ENCODE measurements at regions not wholly inside any gene's neighbourhood (a gene's known extent, or its start where the extent isn't known, plus 50 kb on each side); places are given as distances from the start of the nearest gene placed in this dataset.

DNA sequence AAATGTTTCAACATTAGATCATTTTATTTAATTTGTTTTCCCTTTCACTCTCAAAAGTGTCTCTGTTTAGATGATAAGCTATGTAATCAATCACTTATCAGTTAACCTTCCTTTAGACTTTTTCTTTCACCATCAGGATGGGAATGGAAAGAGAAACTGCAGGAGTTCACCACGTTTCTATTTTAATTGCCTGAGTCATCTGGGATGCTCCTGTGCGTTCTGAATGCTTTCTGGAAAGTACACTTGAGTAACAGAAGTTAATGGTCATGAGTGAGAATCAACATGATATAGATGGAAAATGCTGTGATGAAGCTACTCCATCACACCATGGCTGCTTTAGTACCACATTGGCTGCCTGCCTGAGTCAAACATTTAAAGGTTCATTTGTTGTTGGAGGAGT is 783.3 kb upstream of the CDH9 start:
- TF ChIP-seq, protein P1, sequence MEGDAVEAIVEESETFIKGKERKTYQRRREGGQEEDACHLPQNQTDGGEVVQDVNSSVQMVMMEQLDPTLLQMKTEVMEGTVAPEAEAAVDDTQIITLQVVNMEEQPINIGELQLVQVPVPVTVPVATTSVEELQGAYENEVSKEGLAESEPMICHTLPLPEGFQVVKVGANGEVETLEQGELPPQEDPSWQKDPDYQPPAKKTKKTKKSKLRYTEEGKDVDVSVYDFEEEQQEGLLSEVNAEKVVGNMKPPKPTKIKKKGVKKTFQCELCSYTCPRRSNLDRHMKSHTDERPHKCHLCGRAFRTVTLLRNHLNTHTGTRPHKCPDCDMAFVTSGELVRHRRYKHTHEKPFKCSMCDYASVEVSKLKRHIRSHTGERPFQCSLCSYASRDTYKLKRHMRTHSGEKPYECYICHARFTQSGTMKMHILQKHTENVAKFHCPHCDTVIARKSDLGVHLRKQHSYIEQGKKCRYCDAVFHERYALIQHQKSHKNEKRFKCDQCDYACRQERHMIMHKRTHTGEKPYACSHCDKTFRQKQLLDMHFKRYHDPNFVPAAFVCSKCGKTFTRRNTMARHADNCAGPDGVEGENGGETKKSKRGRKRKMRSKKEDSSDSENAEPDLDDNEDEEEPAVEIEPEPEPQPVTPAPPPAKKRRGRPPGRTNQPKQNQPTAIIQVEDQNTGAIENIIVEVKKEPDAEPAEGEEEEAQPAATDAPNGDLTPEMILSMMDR (IDR thresholded peaks at IDR 0.05; ENCODE audit: low read depth, low read length) = no peak
- Histone ChIP-seq H3K27ac (ENCODE audit: low read depth, low read length) (no peak overlapping the region), H3K27me3 (ENCODE audit: control insufficient read depth, insufficient read depth, low read length) (no peaks in the 10 kb centered on the region), H3K4me3 (ENCODE audit: low read depth, low read length) (no peak overlapping the region), H3K9me3 (ENCODE audit: control insufficient read depth, insufficient read depth, low read length) (peaks cover 8% of the 10 kb centered on the region)
- ChIA-PET CTCF (no interaction called here), POLR2A (no interaction called here)
- DNase-seq (ENCODE audit: low read depth, low spot score) = no peak

DNA sequence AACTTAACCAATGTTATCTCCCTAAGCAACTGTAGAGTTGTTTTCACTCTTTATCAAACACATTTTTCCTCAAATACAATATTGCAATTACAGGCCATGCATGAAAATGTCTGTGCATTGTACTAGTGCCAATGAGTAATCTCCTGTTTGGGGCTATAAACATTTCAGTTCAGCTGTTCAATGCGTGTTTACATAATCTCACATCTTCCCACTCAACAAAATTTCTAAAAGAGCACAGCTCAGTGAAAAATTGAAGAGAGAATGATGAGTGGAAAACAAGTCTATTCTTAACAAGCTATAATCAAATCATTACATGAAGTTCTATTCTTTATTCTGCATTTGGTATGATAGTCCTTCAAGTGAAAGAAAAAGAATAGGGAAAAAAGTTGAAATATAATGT is 780.5 kb upstream of the CDH9 start:
- TF ChIP-seq, protein P1 (IDR thresholded peaks at IDR 0.05; ENCODE audit: low read depth, low read length) = no peak
- POLR2A ChIA-PET = no interaction called here
- DNase-seq (ENCODE audit: low read depth, low spot score) = no peak
- H3K27ac ChIP-seq (ENCODE audit: low read depth, low read length) = no peak overlapping the region
- H3K27me3 ChIP-seq (ENCODE audit: control insufficient read depth, insufficient read depth, low read length) = no peaks in the 10 kb centered on the region
- CTCF ChIA-PET = no interaction called here
- peaks cover 9% of the 10 kb centered on the region for H3K9me3 ChIP-seq (ENCODE audit: control insufficient read depth, insufficient read depth, low read length)
- H3K4me3 ChIP-seq (ENCODE audit: low read depth, low read length) = no peak overlapping the region

DNA sequence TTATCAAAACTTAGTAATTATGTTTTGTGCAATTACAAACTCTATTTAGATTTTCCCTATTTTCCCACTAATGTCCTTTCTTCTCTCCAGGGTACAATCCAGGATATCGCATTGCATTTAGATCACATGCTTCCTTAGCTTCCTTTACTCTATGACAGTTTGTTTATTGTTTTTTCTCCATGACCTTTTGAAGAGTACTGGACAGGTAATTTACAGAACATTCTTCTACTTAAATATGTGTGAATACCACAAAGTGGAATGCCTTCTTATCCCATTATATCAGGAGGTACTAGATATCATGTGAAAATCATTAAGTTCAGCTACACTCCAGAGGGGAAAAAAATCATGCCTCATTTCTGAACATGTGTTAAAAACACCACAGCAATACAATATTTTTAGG is 776.6 kb upstream of the CDH9 start:
- TF ChIP-seq, protein P1 (IDR thresholded peaks at IDR 0.05; ENCODE audit: low read depth, low read length) = no peak
- ChIA-PET CTCF (no interaction called here), POLR2A (no interaction called here)
- Histone ChIP-seq H3K9me3 (ENCODE audit: control insufficient read depth, insufficient read depth, low read length) (peaks cover 6% of the 10 kb centered on the region), H3K27me3 (ENCODE audit: control insufficient read depth, insufficient read depth, low read length) (no peaks in the 10 kb centered on the region), H3K27ac (ENCODE audit: low read depth, low read length) (no peak overlapping the region), H3K4me3 (ENCODE audit: low read depth, low read length) (no peak overlapping the region)
- DNase-seq (ENCODE audit: low read depth, low spot score) = no peak

DNA sequence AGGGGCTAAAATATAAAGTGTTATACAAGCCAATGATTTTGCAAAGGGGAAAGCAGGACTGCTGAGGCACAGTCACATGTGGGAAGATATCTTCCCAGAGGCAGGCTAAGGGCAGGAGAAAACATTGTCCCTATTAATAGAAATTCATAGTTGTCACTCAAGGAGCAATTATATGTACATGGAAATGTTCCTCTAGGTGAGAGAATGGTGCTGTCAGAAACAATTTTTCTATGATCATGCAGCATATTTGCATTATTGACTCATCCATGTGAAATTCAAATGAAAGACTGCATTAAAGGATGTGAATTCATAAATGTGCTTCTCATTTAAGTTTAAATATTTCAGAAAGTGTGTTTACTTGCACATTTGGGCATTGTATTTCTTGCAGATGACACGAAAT is 775.9 kb upstream of the CDH9 start:
- CTCF ChIA-PET = no interaction called here

DNA sequence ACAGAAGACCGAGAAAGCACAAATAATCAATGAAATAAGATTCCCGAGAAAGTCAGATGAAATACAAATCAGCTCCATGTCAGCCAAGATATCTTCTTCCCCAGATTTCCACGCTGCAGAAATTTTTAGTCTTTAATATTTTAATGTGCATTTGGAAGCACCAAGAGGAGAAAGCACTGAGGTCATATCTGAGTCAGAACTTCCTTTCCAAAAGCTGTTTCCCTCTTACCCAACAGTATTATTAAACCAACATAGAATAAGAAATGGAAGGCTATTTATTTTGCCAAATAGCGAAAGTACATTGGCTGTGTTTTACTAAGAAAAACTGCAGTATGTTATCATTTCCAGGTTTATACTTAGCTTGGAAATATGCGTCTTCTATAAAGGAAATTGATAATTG is 772.1 kb upstream of the CDH9 start:
- no peaks in the 10 kb centered on the region for H3K27me3 ChIP-seq (ENCODE audit: control insufficient read depth, insufficient read depth, low read length)
- no peak overlapping the region for H3K27ac ChIP-seq (ENCODE audit: low read depth, low read length)
- H3K9me3 ChIP-seq (ENCODE audit: control insufficient read depth, insufficient read depth, low read length) = peaks cover 4% of the 10 kb centered on the region; the same call in 1 of the 2 replicates
- ChIA-PET CTCF (no interaction called here), POLR2A (no interaction called here)
- TF ChIP-seq, protein P1 (IDR thresholded peaks at IDR 0.05; ENCODE audit: low read depth, low read length) = no peak
- no peak overlapping the region for H3K4me3 ChIP-seq (ENCODE audit: low read depth, low read length)
- DNase-seq (ENCODE audit: low read depth, low spot score) = no peak

More for the DNA sequence above, 775.9 kb upstream of the CDH9 start:
- DNase-seq (ENCODE audit: low read depth, low spot score) = no peak
- Histone ChIP-seq H3K27ac (ENCODE audit: low read depth, low read length) (no peak overlapping the region), H3K27me3 (ENCODE audit: control insufficient read depth, insufficient read depth, low read length) (no peaks in the 10 kb centered on the region), H3K9me3 (ENCODE audit: control insufficient read depth, insufficient read depth, low read length) (peaks cover 6% of the 10 kb centered on the region), H3K4me3 (ENCODE audit: low read depth, low read length) (no peak overlapping the region)
- TF ChIP-seq, protein P1 (IDR thresholded peaks at IDR 0.05; ENCODE audit: low read depth, low read length) = no peak
- POLR2A ChIA-PET = no interaction called here
